NCI-H1048 (cell line): ENCODE measurements at regions not wholly inside any gene's neighbourhood (a gene's known extent, or its start where the extent isn't known, plus 50 kb on each side); places are given as distances from the start of the nearest gene placed in this dataset.

ENCODE experiments used
- DNase-seq: peaks from one replicate; lab custom pipeline; 2025; lab: John Stamatoyannopoulos, UW

GRCh38 chr5:174837919-174838902, 113.8 kb downstream of the MSX2 start:
- no peak for DNase-seq

- DNase-seq = no peak
Observed at GRCh38 chr5:174834081-174834480, 109.7 kb downstream of the MSX2 start.

- no peak for DNase-seq
Observed at GRCh38 chr5:174832811-174833210, 108.4 kb downstream of the MSX2 start.

GRCh38 chr5:174832025-174832424, 107.6 kb downstream of the MSX2 start:
- DNase-seq = no peak

GRCh38 chr5:174831031-174831660, 106.8 kb downstream of the MSX2 start:
- DNase-seq = no peak

- DNase-seq = no peak
Observed at GRCh38 chr5:174829511-174829864, 105.1 kb downstream of the MSX2 start.

- DNase-seq = no peak
Observed at GRCh38 chr5:174828804-174829510, 104.6 kb downstream of the MSX2 start.

GRCh38 chr5:174827558-174827957, 103.2 kb downstream of the MSX2 start:
- no peak for DNase-seq

GRCh38 chr5:174825587-174825986, 101.2 kb downstream of the MSX2 start:
- no peak for DNase-seq

- no peak for DNase-seq
Observed at GRCh38 chr5:174818430-174818829, 94.0 kb downstream of the MSX2 start.

- no peak for DNase-seq
Observed at GRCh38 chr5:174817610-174818009, 93.2 kb downstream of the MSX2 start.

GRCh38 chr5:174816858-174817257, 92.5 kb downstream of the MSX2 start:
- DNase-seq = no peak

GRCh38 chr5:174811438-174811837, 87.1 kb downstream of the MSX2 start:
- no peak for DNase-seq

- no peak for DNase-seq
Observed at GRCh38 chr5:174810796-174811195, 86.4 kb downstream of the MSX2 start.

GRCh38 chr5:174807471-174807870, 83.1 kb downstream of the MSX2 start:
- DNase-seq = no peak

GRCh38 chr5:174806729-174807128, 82.3 kb downstream of the MSX2 start:
- DNase-seq = no peak

- DNase-seq = no peak
Observed at GRCh38 chr5:174801798-174802197, 77.4 kb downstream of the MSX2 start.

GRCh38 chr5:174800435-174800834, 76.1 kb downstream of the MSX2 start:
- no peak for DNase-seq

- DNase-seq = no peak
Observed at GRCh38 chr5:174799121-174799520, 74.7 kb downstream of the MSX2 start.

GRCh38 chr5:174798551-174798951, 74.2 kb downstream of the MSX2 start:
- DNase-seq = no peak

- no peak for DNase-seq
Observed at GRCh38 chr5:174796711-174797192, 72.4 kb downstream of the MSX2 start.

- no peak for DNase-seq
Observed at GRCh38 chr5:174794931-174795672, 70.7 kb downstream of the MSX2 start.
